HepG2 (cell line): ENCODE measurements at regions not wholly inside any gene's neighbourhood (a gene's known extent, or its start where the extent isn't known, plus 50 kb on each side); places are given as distances from the start of the nearest gene placed in this dataset.

ENCODE experiments used
- FIP1L1 ChIP-seq: fragments of 200-400 bp; formaldehyde crosslinking; IDR thresholded peaks from 2 replicates; pipeline ENCODE4 v1.6.1; 2018; ENCODE audit warnings: low read depth, mild to moderate bottlenecking, low read length, moderate library complexity, borderline replicate concordance; ENCODE audit not compliant: insufficient read depth
- NFATC3 ChIP-seq: sonication (generic); formaldehyde crosslinking; IDR thresholded peaks from 2 replicates; pipeline ENCODE4 v1.5.1; 2020; ENCODE audit warnings: mild to moderate bottlenecking, missing genetic modification reagents
- NFYB ChIP-seq: sonication (generic); formaldehyde crosslinking; IDR thresholded peaks from 2 replicates; pipeline ENCODE4 v1.4.0; 2020; ENCODE audit warnings: missing genetic modification reagents
- POLR2A ChIP-seq, 2 experiments: IDR thresholded peaks; 2 replicates each; pipeline ENCODE4 v1.6.1; 2011; ENCODE audit warnings: low read depth in 2 of 2, low read length in 2 of 2, mild to moderate bottlenecking in 1 of 2, moderate library complexity in 1 of 2; ENCODE audit not compliant: insufficient read depth in 1 of 2
- ZNF274 ChIP-seq: sonication (generic); formaldehyde crosslinking; IDR thresholded peaks from 2 replicates; pipeline ENCODE4 v1.5.1; 2020; ENCODE audit warnings: mild to moderate bottlenecking, missing genetic modification reagents
- ZNF615 ChIP-seq: sonication (generic); formaldehyde crosslinking; IDR thresholded peaks from 2 replicates; pipeline ENCODE4 v1.5.0; 2020; ENCODE audit warnings: mild to moderate bottlenecking, missing genetic modification reagents, borderline replicate concordance
- ZNF709 ChIP-seq: sonication (generic); formaldehyde crosslinking; IDR thresholded peaks from 2 replicates; pipeline ENCODE4 v1.5.0; 2020; ENCODE audit warnings: mild to moderate bottlenecking, missing genetic modification reagents
- TF ChIP-seq, protein P1 (sequence below): sonication (generic); formaldehyde crosslinking; IDR thresholded peaks from 2 replicates; pipeline ENCODE4 v1.5.0; 2020; ENCODE audit warnings: mild to moderate bottlenecking, missing genetic modification reagents, moderate library complexity
- TF ChIP-seq, protein P2 (sequence below): sonication (generic); formaldehyde crosslinking; IDR thresholded peaks from 2 replicates; pipeline ENCODE4 v1.8.0; 2022; ENCODE audit warnings: missing genetic modification reagents, mild to moderate bottlenecking, borderline replicate concordance
- TF ChIP-seq, protein P3 (sequence below): IDR thresholded peaks from 2 replicates; pipeline ENCODE4 v1.6.1; 2016; ENCODE audit warnings: low read depth, control low read depth

DNA sequence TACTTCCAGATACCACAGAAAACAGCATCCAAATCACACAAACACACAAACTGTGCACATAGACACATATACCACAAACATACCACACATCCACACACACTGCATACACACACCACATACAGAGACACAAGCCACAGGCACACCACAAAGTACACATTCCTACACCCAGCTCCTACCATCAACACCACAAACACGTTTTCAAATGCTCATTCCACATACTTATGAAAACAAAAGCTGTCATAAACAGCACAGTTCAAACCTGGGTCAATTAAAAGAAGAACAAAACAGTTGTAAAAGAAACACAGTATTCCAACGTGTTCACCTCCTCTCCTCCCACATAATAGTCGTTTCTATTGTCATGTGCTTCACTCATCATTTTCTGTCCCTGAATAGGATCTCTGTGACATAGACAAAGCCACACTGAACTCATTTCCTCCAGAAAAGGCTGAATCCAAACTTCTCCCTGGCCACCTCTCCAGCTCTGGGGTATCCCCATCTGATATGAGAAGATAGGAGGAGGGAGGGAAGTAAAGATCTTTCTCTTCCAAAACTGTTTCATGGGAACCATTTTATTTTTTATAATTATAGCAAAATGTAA, 89.2 kb downstream of the CXCL12 start:
- TF ChIP-seq NFATC3 (CRISPR knock-in tag) = no peak
- TF ChIP-seq, protein P1, sequence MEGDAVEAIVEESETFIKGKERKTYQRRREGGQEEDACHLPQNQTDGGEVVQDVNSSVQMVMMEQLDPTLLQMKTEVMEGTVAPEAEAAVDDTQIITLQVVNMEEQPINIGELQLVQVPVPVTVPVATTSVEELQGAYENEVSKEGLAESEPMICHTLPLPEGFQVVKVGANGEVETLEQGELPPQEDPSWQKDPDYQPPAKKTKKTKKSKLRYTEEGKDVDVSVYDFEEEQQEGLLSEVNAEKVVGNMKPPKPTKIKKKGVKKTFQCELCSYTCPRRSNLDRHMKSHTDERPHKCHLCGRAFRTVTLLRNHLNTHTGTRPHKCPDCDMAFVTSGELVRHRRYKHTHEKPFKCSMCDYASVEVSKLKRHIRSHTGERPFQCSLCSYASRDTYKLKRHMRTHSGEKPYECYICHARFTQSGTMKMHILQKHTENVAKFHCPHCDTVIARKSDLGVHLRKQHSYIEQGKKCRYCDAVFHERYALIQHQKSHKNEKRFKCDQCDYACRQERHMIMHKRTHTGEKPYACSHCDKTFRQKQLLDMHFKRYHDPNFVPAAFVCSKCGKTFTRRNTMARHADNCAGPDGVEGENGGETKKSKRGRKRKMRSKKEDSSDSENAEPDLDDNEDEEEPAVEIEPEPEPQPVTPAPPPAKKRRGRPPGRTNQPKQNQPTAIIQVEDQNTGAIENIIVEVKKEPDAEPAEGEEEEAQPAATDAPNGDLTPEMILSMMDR (CRISPR knock-in tag) = no peak
- TF ChIP-seq ZNF274 (CRISPR knock-in tag) = no peak
- TF ChIP-seq ZNF709 (CRISPR knock-in tag) = no peak
- TF ChIP-seq POLR2A (IDR thresholded peaks at IDR 0.05; ENCODE audit: insufficient read depth in 1 of 2, low read depth in 2 of 2, low read length in 2 of 2) = no peak
- TF ChIP-seq, protein P2, sequence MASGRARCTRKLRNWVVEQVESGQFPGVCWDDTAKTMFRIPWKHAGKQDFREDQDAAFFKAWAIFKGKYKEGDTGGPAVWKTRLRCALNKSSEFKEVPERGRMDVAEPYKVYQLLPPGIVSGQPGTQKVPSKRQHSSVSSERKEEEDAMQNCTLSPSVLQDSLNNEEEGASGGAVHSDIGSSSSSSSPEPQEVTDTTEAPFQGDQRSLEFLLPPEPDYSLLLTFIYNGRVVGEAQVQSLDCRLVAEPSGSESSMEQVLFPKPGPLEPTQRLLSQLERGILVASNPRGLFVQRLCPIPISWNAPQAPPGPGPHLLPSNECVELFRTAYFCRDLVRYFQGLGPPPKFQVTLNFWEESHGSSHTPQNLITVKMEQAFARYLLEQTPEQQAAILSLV = no peak
- TF ChIP-seq NFYB = no peak
- TF ChIP-seq, protein P3, sequence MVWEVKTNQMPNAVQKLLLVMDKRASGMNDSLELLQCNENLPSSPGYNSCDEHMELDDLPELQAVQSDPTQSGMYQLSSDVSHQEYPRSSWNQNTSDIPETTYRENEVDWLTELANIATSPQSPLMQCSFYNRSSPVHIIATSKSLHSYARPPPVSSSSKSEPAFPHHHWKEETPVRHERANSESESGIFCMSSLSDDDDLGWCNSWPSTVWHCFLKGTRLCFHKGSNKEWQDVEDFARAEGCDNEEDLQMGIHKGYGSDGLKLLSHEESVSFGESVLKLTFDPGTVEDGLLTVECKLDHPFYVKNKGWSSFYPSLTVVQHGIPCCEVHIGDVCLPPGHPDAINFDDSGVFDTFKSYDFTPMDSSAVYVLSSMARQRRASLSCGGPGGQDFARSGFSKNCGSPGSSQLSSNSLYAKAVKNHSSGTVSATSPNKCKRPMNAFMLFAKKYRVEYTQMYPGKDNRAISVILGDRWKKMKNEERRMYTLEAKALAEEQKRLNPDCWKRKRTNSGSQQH = no peak
- TF ChIP-seq ZNF615 = no peak
- no peak for TF ChIP-seq FIP1L1
